Stimulated activated CD4-positive, alpha-beta T cell treated with anti-CD3 and anti-CD28 coated beads, Interleukin-4, amount 100 ng/mL, for 4 hours (primary cell): ENCODE measurements at regions not wholly inside any gene's neighbourhood (a gene's known extent, or its start where the extent isn't known, plus 50 kb on each side); places are given as distances from the start of the nearest gene placed in this dataset.

Experiments used
- DNase-seq, 2 experiments: peaks; one replicate each; pipeline ENCODE4 v3.0.0-alpha.2; 2020

DNA sequence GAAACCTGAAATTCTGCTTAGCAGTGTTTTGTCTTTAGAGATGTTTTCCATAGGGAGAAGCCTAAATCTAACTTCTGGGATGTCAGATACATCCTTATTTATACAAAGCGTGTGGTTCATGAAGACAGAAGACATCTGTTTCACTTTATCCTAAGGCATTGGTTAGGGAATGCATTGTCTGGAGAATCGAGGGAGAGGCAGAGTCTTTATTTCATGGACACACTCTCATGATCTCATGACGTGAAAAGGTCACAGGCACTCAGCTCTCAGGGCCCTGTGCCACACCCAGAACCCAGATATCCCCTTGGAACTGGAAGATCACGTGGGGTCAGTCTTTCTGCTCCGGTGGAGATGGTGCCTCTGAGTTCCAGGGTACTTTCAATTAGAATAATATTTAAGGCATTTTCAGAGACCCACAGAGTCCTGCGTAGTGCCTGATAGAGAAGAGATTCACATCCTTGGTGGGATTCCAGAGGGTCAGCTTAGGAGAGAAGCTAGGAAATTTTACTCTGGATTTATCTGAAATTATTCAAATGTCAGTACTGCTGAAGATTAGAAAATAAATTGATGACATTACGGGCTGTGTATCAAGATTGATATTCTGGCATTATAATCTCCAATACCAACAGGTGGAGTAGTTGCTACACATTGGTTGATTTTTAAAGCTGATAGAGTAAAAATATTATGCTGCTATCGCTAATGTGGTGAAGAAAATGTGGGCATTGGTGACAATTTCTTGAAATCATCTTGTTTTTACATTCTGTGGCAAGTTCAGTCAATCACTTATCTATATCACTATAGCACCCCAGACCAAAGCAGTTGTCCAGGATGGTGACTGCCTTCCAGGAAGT lies 378.3 kb downstream of the MTRR start:
- DNase-seq, result no peak

DNA sequence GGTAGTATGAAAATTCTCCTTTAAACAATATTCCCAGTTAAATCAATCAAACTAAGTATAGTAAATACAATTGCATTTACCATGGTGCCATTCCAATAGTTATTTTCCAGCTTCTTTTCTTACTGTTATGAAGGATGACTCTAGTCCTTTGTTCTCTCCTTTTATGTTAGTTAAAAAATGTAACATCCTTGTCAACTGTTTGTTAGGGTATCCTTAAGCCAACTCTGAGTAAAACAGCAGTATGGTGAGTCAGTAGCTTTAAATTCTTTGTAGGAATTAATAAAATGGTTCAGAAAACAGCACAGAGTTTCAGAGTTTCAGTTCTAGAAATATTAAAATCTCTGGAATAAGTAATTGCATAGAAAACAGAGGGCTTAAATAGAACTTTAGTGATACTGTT lies 384.4 kb downstream of the MTRR start:
- DNase-seq, result no peak

DNA sequence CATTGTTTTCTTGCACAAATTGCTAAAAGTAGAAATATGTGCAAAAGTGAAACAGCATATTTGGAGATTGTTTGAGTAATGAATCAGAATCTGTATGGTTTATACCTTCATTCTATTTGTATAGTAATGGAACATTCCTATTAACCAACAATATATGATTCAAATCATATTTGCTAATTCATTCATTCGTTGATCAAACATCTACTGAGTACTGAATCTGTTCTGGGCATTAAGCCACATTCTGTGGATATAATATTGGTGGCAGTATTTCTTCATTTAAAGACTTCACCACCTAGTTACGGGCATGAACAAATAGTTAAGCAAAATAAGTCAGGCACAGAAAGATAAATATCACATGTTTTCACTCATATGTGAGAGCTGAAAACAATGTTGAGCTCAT lies 385.7 kb downstream of the MTRR start:
- no peak for DNase-seq

DNA sequence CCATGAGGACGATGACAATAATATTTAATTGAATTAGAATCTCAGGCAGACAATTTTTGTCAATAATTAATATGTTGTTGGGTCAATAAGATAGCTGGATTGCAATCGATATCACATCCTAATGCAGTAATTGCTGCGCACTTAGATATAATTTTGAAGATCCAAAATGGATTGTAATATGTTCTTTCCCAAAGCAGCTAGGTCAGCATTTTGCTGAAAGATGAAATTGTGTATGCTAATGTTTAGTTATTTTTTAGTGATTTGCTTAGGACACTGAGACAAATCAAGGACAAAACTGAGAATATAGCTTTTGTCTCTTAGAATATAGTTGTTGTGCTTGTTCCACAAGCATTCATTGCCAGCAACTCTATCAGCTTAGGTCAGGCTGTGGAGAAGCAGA lies 389.9 kb downstream of the MTRR start:
- DNase-seq, result no peak

DNA sequence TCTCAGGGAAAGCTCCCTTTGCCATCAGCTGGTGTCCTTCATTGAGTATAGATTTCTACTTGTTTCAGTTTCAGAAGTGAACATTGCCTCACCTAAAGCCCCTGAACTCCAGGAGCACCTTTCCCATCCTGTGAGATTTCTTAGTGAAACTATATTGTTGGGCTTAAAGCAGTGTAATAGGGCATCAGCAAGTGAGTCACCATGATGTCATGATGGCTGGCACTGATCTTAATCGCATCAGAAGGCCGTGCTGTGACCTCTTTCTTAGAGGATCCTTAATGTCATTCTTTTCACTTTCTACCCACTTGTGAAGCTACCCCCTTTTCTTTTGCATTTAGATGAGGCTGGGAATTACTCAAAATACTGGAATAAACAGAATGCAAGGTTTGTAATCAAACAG lies 401.3 kb downstream of the MTRR start:
- no peak for DNase-seq

DNA sequence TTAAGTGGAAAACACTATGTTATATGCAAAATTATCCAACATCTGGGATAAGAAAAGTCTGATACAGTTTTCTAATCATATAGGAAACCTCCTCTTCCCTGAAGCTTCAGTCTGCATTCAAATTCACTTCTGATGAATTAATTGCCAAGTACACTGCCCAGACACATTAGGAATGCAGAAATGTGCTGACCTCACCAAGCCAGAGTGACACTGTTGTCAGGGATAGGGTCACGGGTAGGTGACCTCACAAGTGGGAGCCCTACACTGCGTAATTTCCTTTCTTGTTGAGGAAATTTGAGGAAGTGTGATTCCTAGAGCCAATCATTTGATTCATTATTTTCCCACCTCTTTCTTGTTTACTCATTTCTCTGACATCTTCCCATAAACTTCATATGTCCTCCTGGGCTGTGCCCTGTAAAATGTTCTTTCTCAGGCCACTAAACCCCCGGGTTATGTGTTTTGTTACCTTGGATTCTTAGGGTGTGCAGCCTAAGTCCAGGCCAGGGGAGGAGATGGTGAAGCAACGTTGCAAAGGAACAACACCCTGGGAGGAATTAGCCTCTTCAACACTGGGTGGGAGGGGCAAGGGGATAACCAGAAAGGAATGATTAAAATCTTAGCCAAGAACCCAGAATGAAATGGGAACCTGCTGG lies 411.9 kb downstream of the MTRR start:
- DNase-seq, result no peak

DNA sequence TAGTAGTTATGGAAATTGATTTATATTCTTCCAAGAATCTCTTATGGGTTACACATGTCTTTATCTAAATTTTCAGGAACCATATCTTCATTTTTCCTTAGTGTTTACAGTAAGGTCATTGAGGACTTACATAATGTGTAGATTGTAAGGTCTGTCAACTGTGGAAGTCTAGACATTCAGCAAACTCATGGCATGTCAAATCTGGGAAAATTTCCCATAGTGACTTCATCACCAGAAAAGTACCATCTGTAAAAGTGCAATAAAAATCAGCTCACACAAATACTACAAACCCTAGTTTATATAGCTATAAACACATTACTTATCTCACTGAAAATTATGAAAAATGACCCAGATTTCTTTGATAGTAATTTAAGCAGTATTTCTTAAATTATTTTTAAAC lies 419.4 kb downstream of the MTRR start:
- DNase-seq, result no peak

DNA sequence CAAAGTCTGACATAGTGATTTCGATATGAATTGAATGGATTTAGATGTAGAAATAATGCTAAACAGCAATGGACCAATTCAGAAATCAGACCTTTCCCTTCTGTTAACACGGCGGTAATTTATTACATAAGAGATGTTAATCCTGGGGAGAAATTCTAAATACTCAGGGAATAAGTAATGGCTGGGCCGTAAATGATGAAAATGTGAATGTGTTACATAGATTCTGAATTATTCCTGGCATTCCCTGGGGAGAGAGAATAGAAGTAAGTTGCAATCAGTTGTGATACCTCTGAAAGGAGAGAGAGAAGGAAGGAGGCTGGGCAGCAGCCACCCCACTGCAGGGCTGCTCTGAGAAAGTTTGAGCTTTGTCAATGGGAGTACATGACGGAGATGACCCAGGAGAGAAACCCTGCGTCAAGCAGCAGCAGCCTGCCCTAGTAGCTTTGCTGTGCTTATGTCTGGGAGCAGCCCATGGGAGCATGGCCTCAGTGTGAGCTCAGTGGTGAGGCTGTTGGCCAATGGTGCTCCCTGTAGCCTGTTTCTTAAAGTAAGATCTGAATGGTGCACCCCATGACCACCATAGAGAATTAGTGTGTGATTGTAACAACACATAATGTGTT lies 420.1 kb downstream of the MTRR start:
- DNase-seq, result no peak

DNA sequence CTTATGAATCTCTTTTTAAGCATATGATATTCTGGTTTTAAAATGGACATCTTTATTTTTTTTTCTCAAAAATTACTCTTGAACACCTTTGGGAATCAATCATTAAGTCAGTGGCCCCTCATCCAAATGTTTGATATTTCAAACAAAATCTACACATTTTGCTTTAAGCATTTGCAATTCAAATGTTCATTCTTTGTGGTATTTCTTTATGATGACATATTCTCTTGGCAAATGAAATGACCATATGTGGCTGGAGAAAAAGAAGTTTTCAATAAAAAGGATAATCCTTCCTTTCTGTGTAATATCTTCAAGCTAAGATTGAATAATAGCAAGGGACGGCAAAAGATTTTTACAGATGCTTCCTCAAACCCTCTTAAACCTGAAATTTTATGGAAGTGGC lies 420.8 kb downstream of the MTRR start:
- DNase-seq, result no peak

DNA sequence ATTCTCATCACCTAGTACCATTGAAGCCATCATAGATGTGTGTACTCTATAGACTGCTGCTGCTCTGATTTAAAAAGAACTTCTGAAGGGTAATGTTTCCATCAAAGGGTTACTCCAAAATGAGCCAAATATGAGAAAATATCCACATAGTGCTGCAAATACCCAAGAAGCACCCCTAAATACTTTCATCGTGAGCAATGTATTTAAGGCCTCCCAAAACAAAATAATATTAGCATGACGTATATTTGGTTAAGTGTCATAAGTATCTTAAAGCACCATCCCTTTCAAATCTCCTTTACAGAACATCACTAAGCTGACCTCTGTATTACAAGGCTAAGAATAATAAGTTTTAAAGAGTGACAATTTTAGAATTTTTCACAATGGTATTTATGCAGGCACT lies 421.8 kb downstream of the MTRR start:
- DNase-seq, result no peak

DNA sequence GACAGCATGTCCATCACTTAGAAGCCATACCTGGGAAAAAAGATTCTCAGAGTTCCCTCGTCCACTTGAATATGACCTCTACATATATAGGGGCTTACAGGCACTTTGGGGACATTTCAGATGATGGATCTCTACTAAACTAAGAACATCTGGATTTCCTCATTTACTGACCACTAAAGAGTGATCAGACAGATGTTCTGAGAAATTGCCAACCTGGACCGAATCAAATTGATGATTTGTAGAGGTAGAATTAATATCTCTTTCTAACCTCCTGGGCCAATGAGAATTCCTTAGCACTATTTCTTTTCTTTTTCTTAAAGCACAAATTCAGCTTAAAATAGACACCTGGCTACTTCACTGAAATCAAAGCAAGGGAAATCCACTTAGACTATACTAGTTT lies 422.7 kb downstream of the MTRR start:
- DNase-seq, result no peak

DNA sequence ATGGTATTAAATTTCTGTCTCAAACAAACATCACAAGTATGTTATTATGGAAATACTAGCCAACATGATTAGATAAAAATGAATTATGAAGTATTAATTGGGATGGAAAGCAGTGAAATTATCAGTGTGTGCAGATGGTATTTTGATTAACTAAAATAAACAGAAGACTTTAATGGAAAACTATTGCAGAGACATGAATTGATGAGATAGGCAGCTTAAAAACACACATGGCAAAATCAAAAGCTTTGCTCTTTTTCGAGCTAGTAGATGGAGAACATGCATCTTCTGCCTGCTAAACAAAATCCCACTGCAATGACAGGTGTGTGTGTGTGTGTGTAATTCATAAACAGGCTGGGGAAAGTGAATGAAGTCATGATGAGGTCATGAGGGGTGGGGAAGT lies 426.2 kb downstream of the MTRR start:
- no peak for DNase-seq

DNA sequence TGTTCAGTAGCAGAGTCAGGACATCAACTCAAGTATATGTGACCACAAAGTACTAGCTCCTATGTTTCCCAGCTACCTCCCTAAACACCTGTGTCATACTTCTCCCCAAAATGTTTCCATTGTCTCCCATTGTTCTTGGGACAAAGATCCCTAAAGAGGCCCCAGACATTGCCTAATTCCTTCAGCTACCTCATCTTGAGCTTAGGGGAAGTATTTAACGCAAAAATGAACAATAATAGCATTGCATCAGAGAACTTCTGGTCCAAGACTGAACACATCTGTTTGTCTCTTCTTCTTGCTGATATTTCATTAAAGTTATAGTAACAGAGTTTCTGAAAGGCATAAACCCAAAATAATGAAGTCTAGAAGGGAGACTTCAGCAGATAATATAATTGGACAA lies 430.8 kb downstream of the MTRR start:
- no peak for DNase-seq

DNA sequence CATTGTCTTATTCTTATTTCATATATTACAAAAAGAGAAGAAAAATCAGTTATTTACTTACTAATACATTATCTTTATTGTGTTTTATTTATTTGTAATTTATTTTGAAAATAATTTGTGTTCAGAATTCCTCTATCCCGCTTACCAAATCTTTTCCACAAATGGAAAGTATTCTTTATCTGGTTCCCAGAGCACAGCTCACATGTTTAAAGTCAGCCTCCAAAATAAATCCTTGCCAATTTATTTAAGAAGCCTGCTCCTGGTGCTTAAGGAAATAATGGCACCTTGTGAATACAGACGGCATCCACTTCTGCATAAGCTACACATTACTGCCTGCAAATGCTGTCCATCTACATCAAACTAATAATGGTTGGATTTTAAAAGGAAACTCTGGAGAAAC lies 435.4 kb downstream of the MTRR start:
- no peak for DNase-seq

DNA sequence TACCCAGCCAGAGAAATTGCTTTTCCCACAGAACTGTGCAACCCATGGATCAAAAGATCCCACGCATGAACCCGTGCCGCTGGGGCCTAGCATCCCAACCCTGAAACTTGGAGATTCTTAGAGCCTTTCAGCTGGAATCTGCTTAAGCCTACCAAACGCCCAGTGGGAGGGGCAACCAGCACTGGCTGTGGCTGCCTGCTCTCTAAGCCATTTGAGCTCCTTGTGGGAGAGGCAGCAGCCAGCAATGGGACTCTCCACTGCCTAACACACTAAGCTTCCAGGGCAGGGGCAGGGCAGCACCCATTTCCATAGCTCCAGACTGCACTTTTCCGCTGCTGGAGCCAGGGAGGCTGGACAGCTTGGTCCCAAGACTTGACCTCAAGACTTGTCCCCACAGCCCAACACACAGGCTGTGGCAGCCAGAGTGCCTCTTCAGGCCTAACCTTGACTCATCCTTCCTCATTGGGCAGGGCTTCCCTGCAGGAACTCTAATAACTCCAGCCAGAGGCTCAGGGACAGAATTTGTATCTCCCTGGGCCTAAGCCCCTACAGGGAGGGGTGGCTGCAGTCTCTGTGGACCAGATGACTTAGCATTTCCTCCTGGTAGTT lies 437.4 kb downstream of the MTRR start:
- DNase-seq, result no peak

DNA sequence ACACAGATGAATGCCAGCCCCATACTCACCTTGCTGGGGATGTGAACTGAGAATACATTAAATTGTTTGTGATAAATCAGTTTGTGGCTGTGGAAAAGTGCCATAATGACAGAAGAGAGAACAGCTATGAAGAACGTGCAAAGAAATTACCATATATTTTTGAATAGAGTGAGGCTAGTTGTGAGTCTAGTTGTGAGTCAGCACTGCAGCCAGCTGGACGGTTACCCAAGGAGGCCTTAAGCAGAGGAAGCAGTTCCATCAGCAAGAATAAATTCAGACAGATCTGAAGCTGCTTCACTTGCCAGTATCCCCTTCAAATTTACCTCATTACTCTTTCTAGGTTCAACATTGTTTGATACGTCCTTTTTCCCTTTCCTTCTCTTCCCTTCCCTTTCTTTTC lies 446.0 kb downstream of the MTRR start:
- DNase-seq, result no peak

DNA sequence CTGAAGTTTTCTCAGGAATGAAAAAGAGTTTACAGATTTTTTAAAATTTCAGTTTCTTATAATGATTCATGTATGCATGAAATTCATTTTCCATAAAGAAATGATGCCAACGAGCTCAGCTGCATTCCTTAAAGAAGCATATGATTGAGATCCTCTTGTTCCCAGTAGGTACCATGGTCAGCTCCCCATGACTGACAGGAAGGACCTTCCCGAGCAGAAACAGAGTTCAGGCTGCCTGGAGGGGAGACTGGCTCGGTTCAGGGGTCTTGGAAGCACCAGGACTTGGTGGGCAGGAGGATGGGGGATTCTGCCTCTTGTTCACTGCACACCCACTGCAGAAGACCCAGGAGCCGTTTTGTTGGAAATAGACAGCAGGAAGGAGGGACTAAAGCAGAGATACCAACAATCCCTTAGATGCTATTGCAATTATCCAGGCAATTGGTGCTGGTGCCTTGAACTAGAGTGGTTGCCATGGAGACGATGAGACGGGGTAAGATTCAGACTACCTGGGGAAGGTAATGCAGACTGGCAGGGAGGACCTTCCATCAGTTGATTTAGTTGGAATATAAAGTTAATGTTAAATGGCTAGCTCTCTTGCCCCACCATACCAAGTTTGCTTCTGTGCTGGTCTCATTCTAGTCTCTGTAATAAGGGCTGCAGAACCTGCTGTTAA lies 447.8 kb downstream of the MTRR start:
- no peak for DNase-seq

DNA sequence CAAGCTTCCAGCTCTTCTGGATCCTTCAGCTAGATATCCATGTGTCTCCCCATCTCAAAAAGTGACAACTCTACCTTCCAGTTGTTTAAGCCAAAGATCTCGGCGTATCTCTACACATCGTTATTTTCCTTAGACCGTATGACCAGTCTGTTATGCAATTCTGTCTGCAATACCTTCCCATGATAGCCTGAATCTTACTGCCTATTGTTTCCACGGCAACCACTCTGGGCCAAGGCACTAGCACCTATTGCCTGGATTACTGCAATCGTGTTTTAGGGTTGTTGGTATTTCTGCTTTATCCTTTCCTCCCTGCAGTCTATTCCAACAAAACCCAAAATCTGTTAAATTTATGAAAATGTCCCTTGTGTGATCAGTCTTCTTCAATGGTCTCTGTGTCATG lies 448.4 kb downstream of the MTRR start:
- DNase-seq, result no peak

DNA sequence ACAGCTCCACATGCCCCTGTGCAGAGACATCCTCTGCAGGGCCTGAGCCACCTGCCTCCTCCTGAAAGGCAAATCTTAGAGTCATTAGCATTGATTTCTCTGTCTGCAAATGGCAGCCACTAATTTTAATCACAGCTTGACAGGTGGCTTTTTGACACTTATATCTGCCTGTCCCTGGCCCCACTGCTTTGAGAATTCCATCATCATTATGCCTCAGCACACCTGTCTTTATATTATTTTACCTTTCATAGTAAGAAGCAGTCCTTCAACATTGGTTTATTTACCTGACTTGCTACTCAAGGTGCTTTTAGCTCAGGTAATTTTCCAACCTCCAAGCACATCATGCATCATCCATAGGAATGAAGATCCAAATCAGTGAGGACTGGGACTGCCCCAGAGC lies 451.3 kb downstream of the MTRR start:
- no peak for DNase-seq

DNA sequence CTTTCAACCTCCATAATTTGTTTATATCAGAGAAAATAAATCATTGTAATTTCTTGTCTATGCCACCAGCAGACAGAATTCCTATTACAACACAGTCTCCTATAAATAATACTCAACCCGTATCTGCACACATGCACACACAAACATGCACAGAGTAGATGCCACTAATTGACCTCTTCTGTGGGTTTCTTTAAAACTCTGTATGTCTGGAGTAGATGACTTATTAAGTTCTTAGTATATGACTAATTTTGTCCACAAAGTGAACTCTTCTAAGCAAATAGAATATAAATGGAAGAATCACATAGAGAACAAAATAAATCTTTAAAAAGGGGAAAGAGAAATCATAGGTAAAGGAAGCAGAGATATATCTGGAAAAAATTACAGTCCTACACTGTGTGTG lies 452.3 kb downstream of the MTRR start:
- no peak for DNase-seq

DNA sequence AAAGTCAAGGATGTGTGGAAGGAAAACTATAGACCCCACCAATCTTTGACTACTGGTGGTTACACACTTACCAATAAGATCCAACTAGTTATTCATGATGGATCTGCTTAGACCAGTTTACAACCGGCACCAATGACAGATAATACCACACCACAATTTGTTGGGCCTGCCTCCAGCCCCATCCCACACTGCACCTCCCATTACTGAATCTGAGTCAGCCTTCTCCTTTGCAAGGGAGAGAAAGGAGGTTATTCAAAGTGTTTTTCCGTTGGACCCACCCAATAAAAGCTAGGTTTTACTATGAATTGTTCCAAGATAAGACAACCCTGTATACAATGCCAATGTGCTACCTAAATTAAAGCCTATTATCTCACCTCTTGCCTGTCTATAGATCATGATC lies 453.5 kb downstream of the MTRR start:
- DNase-seq, result no peak

DNA sequence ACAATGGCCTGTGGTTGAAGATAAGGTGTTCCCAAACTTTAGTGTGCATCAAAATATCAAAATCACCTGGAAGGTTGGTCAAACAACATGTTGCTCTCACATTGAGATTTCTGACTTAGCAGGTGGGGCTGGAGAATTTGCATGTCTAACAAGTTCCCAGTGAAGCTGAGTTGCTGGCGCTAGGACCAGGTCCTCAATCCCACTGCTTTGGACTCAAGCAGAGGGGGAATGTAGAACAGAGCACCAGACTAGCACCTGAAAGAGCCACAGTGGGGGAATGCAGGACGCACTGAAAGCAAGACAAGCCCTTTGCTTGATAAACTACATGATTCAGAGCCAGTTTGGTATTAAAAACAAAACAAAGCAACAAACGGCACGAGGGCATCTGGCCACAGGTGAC lies 458.1 kb downstream of the MTRR start:
- no peak for DNase-seq

DNA sequence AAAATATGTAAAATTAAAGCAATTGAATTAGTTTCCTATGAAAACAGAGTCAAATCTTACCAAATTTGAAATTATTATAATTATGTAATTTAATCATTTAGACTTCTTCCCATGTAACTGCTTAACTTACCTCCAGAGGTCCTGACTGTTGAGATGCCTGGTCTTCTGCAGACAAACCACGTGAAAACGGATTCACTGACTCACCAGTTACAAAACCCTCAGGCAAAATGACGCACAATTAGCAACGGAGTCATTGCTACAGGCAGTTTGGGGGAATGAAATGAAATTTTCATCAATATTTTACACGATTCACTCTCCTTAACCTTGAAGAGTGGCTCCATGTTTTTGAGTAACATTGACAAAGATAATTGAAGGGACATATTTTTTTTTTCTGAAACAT lies 460.8 kb downstream of the MTRR start:
- DNase-seq, result no peak
